Caco-2 (cell line): ENCODE measurements at regions not wholly inside any gene's neighbourhood (a gene's known extent, or its start where the extent isn't known, plus 50 kb on each side); places are given as distances from the start of the nearest gene placed in this dataset.

Experiments
- BruUV-seq: library from RNA; stranded (reverse); fragments of 400-500 nt; replicated peaks from 2 replicates; lab custom pipeline; 2021; lab: Mats Ljungman, UMichigan
- CTCF ChIA-PET: fragments of 300-600 bp; sonication (Branson Sonifier 250); formaldehyde crosslinking; loops from one replicate; lab custom pipeline; 2022; ENCODE audit warnings: antibody characterized with exemption; lab: Charles Lee
- POLR2A ChIA-PET: fragments of 300-600 bp; sonication (Branson Sonifier 250); formaldehyde crosslinking; loops from one replicate; lab custom pipeline; 2022; ENCODE audit warnings: antibody characterized with exemption; lab: Charles Lee
- DNase-seq, 2 experiments: peaks; one replicate each; pipeline versions ENCODE4 v3.0.0 to v3.0.0-alpha.2; 2020 to 2022
- H3K27me3 ChIP-seq: replicated peaks from 2 replicates; pipeline ENCODE4 v1.6.0; 2011; ENCODE audit warnings: low read length; ENCODE audit not compliant: control insufficient read depth, insufficient read depth
- H3K36me3 ChIP-seq: 2 replicates; pipeline ENCODE4 v1.5.1; 2011; ENCODE audit warnings: low read length; ENCODE audit not compliant: control insufficient read depth, insufficient read depth
- H3K4me1 ChIP-seq: fragments of 250-450 bp; sonication (Bioruptor Pico); 2 replicates; pipeline ENCODE4 v1.5.1; 2020; ENCODE audit warnings: mild to moderate bottlenecking
- H3K4me3 ChIP-seq: 2 replicates; pipeline ENCODE4 v1.5.1; 2011; ENCODE audit warnings: low read depth, mild to moderate bottlenecking, control low read depth, low read length
- H3K9me3 ChIP-seq: fragments of 250-450 bp; sonication (Bioruptor Pico); 2 replicates; pipeline ENCODE4 v1.5.1; 2020; ENCODE audit warnings: mild to moderate bottlenecking, moderate library complexity
- H3K27ac Mint-ChIP-seq: one replicate; pipeline ENCODE4 v1.8.0; 2022; ENCODE audit warnings: mixed read lengths; ENCODE audit not compliant: unreplicated experiment
- H3K27me3 Mint-ChIP-seq: one replicate; pipeline ENCODE4 v1.8.0; 2022; ENCODE audit warnings: mixed read lengths; ENCODE audit not compliant: insufficient read depth, unreplicated experiment
- H3K36me3 Mint-ChIP-seq: one replicate; pipeline ENCODE4 v1.8.0; 2022; ENCODE audit warnings: mild to moderate bottlenecking, mixed read lengths; ENCODE audit not compliant: insufficient read depth, unreplicated experiment
- H3K4me1 Mint-ChIP-seq: one replicate; pipeline ENCODE4 v1.8.0; 2022; ENCODE audit warnings: low read depth, mixed read lengths; ENCODE audit not compliant: unreplicated experiment
- H3K4me3 Mint-ChIP-seq: one replicate; pipeline ENCODE4 v1.8.0; 2022; ENCODE audit warnings: mild to moderate bottlenecking, moderate library complexity, mixed read lengths; ENCODE audit not compliant: unreplicated experiment
- H3K9me3 Mint-ChIP-seq: one replicate; pipeline ENCODE4 v1.8.0; 2022; ENCODE audit warnings: mixed read lengths; ENCODE audit not compliant: unreplicated experiment
- intact Hi-C: fragments of 100-400 bp; cut with micrococcal nuclease; formaldehyde crosslinking; loops from one replicate; pipeline ENCODE4 v1.10.0; 2022; ENCODE audit not compliant: unreplicated experiment
- TF ChIP-seq, protein P1 (sequence below), 2 experiments: fragments of 200-600 bp in 1 of 2; IDR thresholded peaks; 1 replicate in 1 of 2; 2 replicates in 1 of 2; pipeline versions ENCODE4 v1.5.1 to v1.8.0; 2011 to 2022; ENCODE audit warnings: antibody characterized with exemption in 1 of 2, control low read depth in 1 of 2, inconsistent platforms in 1 of 2, low read depth in 1 of 2, low read length in 1 of 2, mild to moderate bottlenecking in 1 of 2, moderate library complexity in 1 of 2; ENCODE audit not compliant: insufficient read depth in 1 of 2, severe bottlenecking in 1 of 2, unreplicated experiment in 1 of 2

DNA sequence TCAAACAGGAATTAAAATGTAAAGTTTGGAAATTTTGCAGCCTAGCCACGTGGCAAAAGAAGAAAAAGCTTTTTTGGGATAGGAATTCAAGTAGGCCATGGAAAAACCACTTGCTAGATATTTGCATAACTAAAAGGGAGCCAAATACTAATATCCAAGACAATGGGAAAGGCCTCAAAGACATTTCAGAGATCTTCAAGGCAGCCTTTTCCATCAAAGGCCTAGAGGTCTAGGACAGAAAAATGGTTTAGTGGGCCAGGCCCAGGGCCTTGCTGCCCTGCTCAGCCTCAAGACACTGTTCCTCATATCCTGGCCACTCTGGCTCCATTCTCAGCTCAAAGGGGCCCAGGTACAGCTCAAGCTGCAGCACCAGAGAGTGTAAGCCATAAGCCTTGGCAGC, 265.9 kb upstream of the RPS23 start:
- H3K27me3 ChIP-seq = no peaks in the 10 kb centered on the region
- H3K4me3 ChIP-seq = no peak overlapping the region
- H3K27ac Mint-ChIP-seq = no peak overlapping the region
- H3K4me3 Mint-ChIP-seq = no peak overlapping the region
- ChIA-PET CTCF (no interaction called here), POLR2A (no interaction called here)
- H3K27me3 Mint-ChIP-seq = peaks cover 3% of the 10 kb centered on the region
- H3K4me1 ChIP-seq = no peaks in the 10 kb centered on the region
- no peaks in the 10 kb centered on the region for H3K9me3 Mint-ChIP-seq
- intact Hi-C loops = no loop called here
- no peaks in the 10 kb centered on the region for H3K36me3 Mint-ChIP-seq
- BruUV-seq = no TSS peak
- no peaks in the 10 kb centered on the region for H3K4me1 Mint-ChIP-seq
- DNase-seq = no peak
- H3K36me3 ChIP-seq = no peaks in the 10 kb centered on the region
- no peaks in the 10 kb centered on the region for H3K9me3 ChIP-seq
- TF ChIP-seq, protein P1, sequence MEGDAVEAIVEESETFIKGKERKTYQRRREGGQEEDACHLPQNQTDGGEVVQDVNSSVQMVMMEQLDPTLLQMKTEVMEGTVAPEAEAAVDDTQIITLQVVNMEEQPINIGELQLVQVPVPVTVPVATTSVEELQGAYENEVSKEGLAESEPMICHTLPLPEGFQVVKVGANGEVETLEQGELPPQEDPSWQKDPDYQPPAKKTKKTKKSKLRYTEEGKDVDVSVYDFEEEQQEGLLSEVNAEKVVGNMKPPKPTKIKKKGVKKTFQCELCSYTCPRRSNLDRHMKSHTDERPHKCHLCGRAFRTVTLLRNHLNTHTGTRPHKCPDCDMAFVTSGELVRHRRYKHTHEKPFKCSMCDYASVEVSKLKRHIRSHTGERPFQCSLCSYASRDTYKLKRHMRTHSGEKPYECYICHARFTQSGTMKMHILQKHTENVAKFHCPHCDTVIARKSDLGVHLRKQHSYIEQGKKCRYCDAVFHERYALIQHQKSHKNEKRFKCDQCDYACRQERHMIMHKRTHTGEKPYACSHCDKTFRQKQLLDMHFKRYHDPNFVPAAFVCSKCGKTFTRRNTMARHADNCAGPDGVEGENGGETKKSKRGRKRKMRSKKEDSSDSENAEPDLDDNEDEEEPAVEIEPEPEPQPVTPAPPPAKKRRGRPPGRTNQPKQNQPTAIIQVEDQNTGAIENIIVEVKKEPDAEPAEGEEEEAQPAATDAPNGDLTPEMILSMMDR (IDR thresholded peaks at IDR 0.05; ENCODE audit: insufficient read depth in 1 of 2, low read depth in 1 of 2, low read length in 1 of 2, severe bottlenecking in 1 of 2, unreplicated experiment in 1 of 2) = no peak

DNA sequence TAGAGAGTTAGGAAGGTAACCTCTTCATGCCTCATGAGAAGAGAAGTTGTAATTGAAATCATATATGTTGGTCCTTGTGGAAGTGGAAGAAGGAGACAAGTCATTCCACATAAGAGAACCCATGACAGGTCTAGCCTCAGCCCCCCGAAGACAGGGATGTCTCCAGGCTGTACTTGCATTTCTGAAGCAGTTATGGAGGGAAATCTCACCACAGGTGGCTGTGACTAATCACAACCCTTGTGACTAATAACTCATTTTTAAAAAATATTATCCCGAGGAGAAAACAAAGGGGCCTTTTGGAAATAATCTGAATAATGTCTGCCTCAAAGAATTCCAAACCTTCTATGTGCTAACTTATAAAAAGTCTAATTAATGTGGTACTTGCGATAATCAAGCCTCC, 262.1 kb upstream of the RPS23 start:
- H3K4me1 Mint-ChIP-seq = no peaks in the 10 kb centered on the region
- H3K36me3 ChIP-seq = no peaks in the 10 kb centered on the region
- H3K9me3 ChIP-seq = no peaks in the 10 kb centered on the region
- no peak for DNase-seq
- no peak overlapping the region for H3K27ac Mint-ChIP-seq
- POLR2A ChIA-PET = interaction anchor here (0.6 kb wide), 1 partner anchor 112 kb away, joined by 3 read pairs; no protein-coding TSS in a partner anchor
- no peaks in the 10 kb centered on the region for H3K4me1 ChIP-seq
- H3K4me3 Mint-ChIP-seq = no peak overlapping the region
- TF ChIP-seq, protein P1 (IDR thresholded peaks at IDR 0.05; ENCODE audit: insufficient read depth in 1 of 2, low read depth in 1 of 2, low read length in 1 of 2, severe bottlenecking in 1 of 2, unreplicated experiment in 1 of 2) = no peak
- H3K4me3 ChIP-seq = no peak overlapping the region
- no peaks in the 10 kb centered on the region for H3K27me3 ChIP-seq
- CTCF ChIA-PET = no interaction called here
- H3K9me3 Mint-ChIP-seq = no peaks in the 10 kb centered on the region
- no peaks in the 10 kb centered on the region for H3K36me3 Mint-ChIP-seq
- no TSS peak for BruUV-seq
- intact Hi-C loops = no loop called here
- no peaks in the 10 kb centered on the region for H3K27me3 Mint-ChIP-seq

DNA sequence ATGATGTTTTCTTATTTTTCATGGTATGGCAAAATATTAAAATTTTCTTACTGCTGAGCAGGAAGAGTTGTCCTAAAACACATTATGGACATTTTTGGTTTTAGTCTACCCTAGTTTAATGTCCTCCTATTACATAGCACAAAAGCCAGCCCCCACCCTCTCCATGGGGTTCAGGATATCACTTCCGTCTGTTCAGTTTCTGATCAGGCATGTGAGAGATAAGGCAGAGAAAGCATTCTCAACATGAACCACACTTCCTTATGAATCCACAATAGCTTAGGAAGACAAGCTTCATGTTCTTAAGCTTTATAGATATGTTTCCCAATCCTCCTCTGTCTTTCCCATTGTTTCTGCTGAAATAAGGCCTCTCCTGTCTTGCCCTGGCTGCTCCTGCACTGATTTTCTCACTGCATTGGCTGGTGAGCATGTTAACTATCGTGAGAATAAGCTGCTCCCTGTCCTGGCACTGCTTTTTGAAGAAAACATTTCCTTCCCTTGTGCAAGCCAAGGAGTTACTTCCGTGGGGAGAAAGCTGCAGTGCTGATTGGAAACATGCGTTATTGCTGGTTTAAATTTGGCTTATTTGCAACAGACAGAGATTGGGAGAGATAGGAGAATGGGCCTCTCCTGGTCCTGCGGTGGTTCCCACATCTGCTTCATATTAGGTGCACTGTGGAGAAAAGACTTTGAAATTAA, 260.3 kb upstream of the RPS23 start:
- Mint-ChIP-seq H3K4me1 (no peaks in the 10 kb centered on the region), H3K27me3 (no peaks in the 10 kb centered on the region), H3K4me3 (no peak overlapping the region), H3K9me3 (no peaks in the 10 kb centered on the region), H3K27ac (no peak overlapping the region), H3K36me3 (no peaks in the 10 kb centered on the region)
- intact Hi-C loops = no loop called here
- Histone ChIP-seq H3K4me1 (no peaks in the 10 kb centered on the region), H3K9me3 (no peaks in the 10 kb centered on the region), H3K27me3 (no peaks in the 10 kb centered on the region), H3K36me3 (no peaks in the 10 kb centered on the region), H3K4me3 (no peak overlapping the region)
- no TSS peak for BruUV-seq
- ChIA-PET CTCF (no interaction called here), POLR2A (no interaction called here)
- TF ChIP-seq, protein P1 (IDR thresholded peaks at IDR 0.05; ENCODE audit: insufficient read depth in 1 of 2, low read depth in 1 of 2, low read length in 1 of 2, severe bottlenecking in 1 of 2, unreplicated experiment in 1 of 2) = no peak
- DNase-seq = no peak
